IMR-90 (cell line): ENCODE measurements at regions not wholly inside any gene's neighbourhood (a gene's known extent, or its start where the extent isn't known, plus 50 kb on each side); places are given as distances from the start of the nearest gene placed in this dataset.

Experiments used
- ATAC-seq: fragments of 200-7000 bp; cut with Tn5 transposase; 2 replicates; pipeline ENCODE4 v1.9.1; 2020; ENCODE audit warnings: low read depth, mild to moderate bottlenecking, moderate library complexity
- BruUV-seq: library from RNA; stranded (reverse); fragments of 400-500 nt; replicated peaks from 2 replicates; lab custom pipeline; 2021; lab: Mats Ljungman, UMichigan
- CTCF ChIA-PET: fragments of 300-600 bp; formaldehyde crosslinking; extraction: SDS; loops from one replicate; lab custom pipeline; 2021; ENCODE audit warnings: antibody characterized with exemption; lab: Yijun Ruan, JAX
- POLR2A ChIA-PET: fragments of 300-600 bp; sonication (Branson Sonifier 250); formaldehyde crosslinking; loops from one replicate; lab custom pipeline; 2022; ENCODE audit warnings: antibody characterized with exemption; ENCODE audit not compliant: unreplicated experiment; lab: Charles Lee
- DNase-seq: peaks from one replicate; pipeline ENCODE4 v3.0.0; 2013
- H2AFZ ChIP-seq: replicated peaks from 2 replicates; pipeline ENCODE3; 2013; ENCODE audit warnings: low read length, mild to moderate bottlenecking; ENCODE audit not compliant: poor library complexity
- H2AK5ac ChIP-seq: 2 replicates; pipeline ENCODE4 v1.6.1; 2013; ENCODE audit warnings: low read depth, low read length, inconsistent platforms
- H2AK9ac ChIP-seq: replicated peaks from 2 replicates; pipeline ENCODE3; 2013; ENCODE audit warnings: mild to moderate bottlenecking, low read depth, low read length, moderate library complexity; ENCODE audit not compliant: poor library complexity
- H2BK120ac ChIP-seq: 2 replicates; pipeline ENCODE4 v1.6.1; 2013; ENCODE audit warnings: low read depth, low read length, inconsistent platforms
- H2BK15ac ChIP-seq: 3 replicates; pipeline ENCODE4 v1.6.1; 2013; ENCODE audit warnings: low read depth, low read length, inconsistent platforms
- H2BK20ac ChIP-seq: 2 replicates; pipeline ENCODE4 v1.6.1; 2013; ENCODE audit warnings: low read depth, mild to moderate bottlenecking, inconsistent platforms, low read length, moderate library complexity
- H2BK5ac ChIP-seq: 2 replicates; pipeline ENCODE4 v1.6.1; 2013; ENCODE audit warnings: mild to moderate bottlenecking, low read depth, low read length, inconsistent platforms; ENCODE audit not compliant: poor library complexity, severe bottlenecking
- H3K14ac ChIP-seq: replicated peaks from 2 replicates; pipeline ENCODE4 v1.6.1; 2013; ENCODE audit warnings: low read depth, low read length, inconsistent platforms
- H3K18ac ChIP-seq: 2 replicates; pipeline ENCODE4 v1.6.1; 2013; ENCODE audit warnings: low read depth, low read length, control low read depth
- H3K23ac ChIP-seq: 2 replicates; pipeline ENCODE4 v1.6.1; 2013; ENCODE audit warnings: low read depth, low read length, inconsistent platforms
- H3K27ac ChIP-seq: 2 replicates; pipeline ENCODE4 v1.5.1; 2013; ENCODE audit warnings: mild to moderate bottlenecking, control low read depth, low read length; ENCODE audit not compliant: insufficient read depth
- H3K27me3 ChIP-seq: 2 replicates; pipeline ENCODE4 v1.6.1; 2013; ENCODE audit warnings: low read length; ENCODE audit not compliant: control insufficient read depth, insufficient read depth
- H3K36me3 ChIP-seq: 2 replicates; pipeline ENCODE4 v1.6.1; 2013; ENCODE audit warnings: low read length, mixed read lengths; ENCODE audit not compliant: control insufficient read depth, insufficient read depth
- H3K4ac ChIP-seq: 2 replicates; pipeline ENCODE4 v1.6.1; 2013; ENCODE audit warnings: low read depth, low read length, inconsistent platforms
- H3K4me1 ChIP-seq: 2 replicates; pipeline ENCODE4 v1.6.1; 2013; ENCODE audit warnings: low read length, mixed read lengths; ENCODE audit not compliant: control insufficient read depth, insufficient read depth
- H3K4me2 ChIP-seq: 2 replicates; pipeline ENCODE4 v1.6.1; 2013; ENCODE audit warnings: low read depth, mild to moderate bottlenecking, control low read depth, low read length, moderate library complexity
- H3K4me3 ChIP-seq: 2 replicates; pipeline ENCODE4 v1.5.1; 2013; ENCODE audit warnings: low read depth, mild to moderate bottlenecking, control low read depth, low read length, moderate library complexity; ENCODE audit not compliant: insufficient read depth
- H3K56ac ChIP-seq: 2 replicates; pipeline ENCODE4 v1.6.1; 2013; ENCODE audit warnings: low read length, inconsistent platforms; ENCODE audit not compliant: insufficient read depth; ENCODE audit errors: extremely low read depth
- H3K79me1 ChIP-seq, 2 experiments: 2 replicates each; pipeline ENCODE4 v1.6.1; 2013; ENCODE audit warnings: low read length in 2 of 2, inconsistent platforms in 1 of 2, low read depth in 1 of 2
- H3K9ac ChIP-seq: 2 replicates; pipeline ENCODE4 v1.6.1; 2013; ENCODE audit warnings: low read depth, low read length, control low read depth
- H3K9me1 ChIP-seq: 2 replicates; pipeline ENCODE4 v1.6.1; 2013; ENCODE audit warnings: low read length, inconsistent platforms; ENCODE audit not compliant: insufficient read depth
- H3K9me3 ChIP-seq: 2 replicates; pipeline ENCODE4 v1.6.1; 2013; ENCODE audit warnings: low read length; ENCODE audit not compliant: control insufficient read depth, insufficient read depth
- H4K20me1 ChIP-seq: 2 replicates; pipeline ENCODE4 v1.6.1; 2013; ENCODE audit warnings: low read length, inconsistent platforms; ENCODE audit not compliant: insufficient read depth
- H4K5ac ChIP-seq: 2 replicates; pipeline ENCODE4 v1.6.1; 2013; ENCODE audit warnings: mild to moderate bottlenecking, low read depth, low read length, control low read depth
- H4K8ac ChIP-seq, 2 experiments: 2 replicates each; pipeline ENCODE4 v1.6.1; 2013; ENCODE audit warnings: low read depth in 2 of 2, low read length in 2 of 2, control low read depth in 1 of 2, inconsistent platforms in 1 of 2
- H4K91ac ChIP-seq: 2 replicates; pipeline ENCODE4 v1.6.1; 2013; ENCODE audit warnings: low read depth, low read length, inconsistent platforms; ENCODE audit not compliant: insufficient read depth
- CHD1 ChIP-seq: IDR thresholded peaks from 2 replicates; pipeline ENCODE4 v1.6.1; 2012; ENCODE audit warnings: low read depth, low read length, improper control_type of control experiment
- MAZ ChIP-seq: IDR thresholded peaks from 2 replicates; pipeline ENCODE4 v1.6.1; 2012; ENCODE audit warnings: low read depth, mild to moderate bottlenecking, low read length, improper control_type of control experiment, moderate library complexity, borderline replicate concordance
- MXI1 ChIP-seq: IDR thresholded peaks from 2 replicates; pipeline ENCODE4 v1.6.1; 2012; ENCODE audit warnings: low read depth, mild to moderate bottlenecking, low read length, moderate library complexity, borderline replicate concordance
- NFE2L2 ChIP-seq: fragments of 150-350 bp; IDR thresholded peaks from 2 replicates; pipeline ENCODE4 v1.6.1; 2016; ENCODE audit warnings: low read depth, mild to moderate bottlenecking, low read length
- POLR2A ChIP-seq: IDR thresholded peaks from 2 replicates; pipeline ENCODE4 v1.6.1; 2012; ENCODE audit warnings: mild to moderate bottlenecking, low read depth, low read length
- RAD21 ChIP-seq: IDR thresholded peaks from 2 replicates; pipeline ENCODE4 v1.6.1; 2012; ENCODE audit warnings: low read length, improper control_type of control experiment
- SMC3 ChIP-seq: fragments of 150-350 bp; IDR thresholded peaks from 2 replicates; pipeline ENCODE4 v1.6.1; 2016; ENCODE audit warnings: low read depth, mild to moderate bottlenecking, antibody characterized with exemption, low read length, moderate library complexity
- WGBS, 2 experiments: methylation state at CpG; one replicate each; pipeline versions ENCODE4 v1.1.5 to v1.1.7; 2013; ENCODE audit warnings: missing lambda C conversion rate in 2 of 2; ENCODE audit not compliant: insufficient read length in 1 of 2; ENCODE audit errors: extremely low coverage in 2 of 2; 5-methylcytosine and 5-hydroxymethylcytosine counted together
- dilution Hi-C: fragments of 300-500 bp; cut with HindIII; formaldehyde crosslinking; loops from one replicate; pipeline ENCODE4 v1.14.3; 2018; ENCODE audit warnings: low sequenced_read_pairs; ENCODE audit not compliant: unreplicated experiment
- in situ Hi-C: fragments of 300-500 bp; cut with MboI; formaldehyde crosslinking; loops from 3 replicates; pipeline ENCODE4 v1.14.3; 2019; ENCODE audit warnings: low sequenced_read_pairs, inconsistent platforms, mixed read lengths
- intact Hi-C: fragments of 100-400 bp; cut with micrococcal nuclease; formaldehyde crosslinking; loops from 2 replicates; pipeline ENCODE4 v1.10.0; 2022
- TF ChIP-seq, protein P1 (sequence below): fragments of 150-350 bp; IDR thresholded peaks from 2 replicates; pipeline ENCODE4 v1.6.1; 2017; ENCODE audit warnings: mild to moderate bottlenecking, antibody characterized with exemption, low read length, low read depth
- TF ChIP-seq, protein P2 (sequence below): fragments of 150-350 bp; IDR thresholded peaks from 2 replicates; pipeline ENCODE4 v1.6.1; 2016; ENCODE audit warnings: low read depth, mild to moderate bottlenecking, low read length, moderate library complexity, borderline replicate concordance

DNA sequence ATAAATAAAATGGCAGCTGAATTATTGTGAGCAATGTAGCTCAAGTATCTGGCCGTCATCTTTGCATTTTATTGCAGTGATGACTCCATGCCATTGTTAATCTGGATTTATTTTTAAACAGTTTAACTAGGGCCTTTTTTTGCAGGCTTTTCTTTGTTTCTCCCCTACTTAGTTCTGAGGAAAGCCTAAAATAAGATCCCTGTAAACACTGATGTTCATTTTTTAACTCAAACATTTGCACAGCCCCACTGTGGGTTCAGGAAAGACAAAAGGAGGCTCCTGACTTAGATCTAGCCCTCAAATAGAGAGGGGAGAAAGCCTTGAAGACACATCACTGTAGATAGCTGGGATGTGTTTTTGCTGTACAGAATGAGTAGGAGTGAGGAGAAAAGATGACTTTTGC, 69.2 kb downstream of the PLEKHG1 start:
- DNase-seq = no peak
- TF ChIP-seq CHD1 (no peak), MXI1 (no peak), MAZ (no peak), RAD21 (no peak), SMC3 (no peak), POLR2A (no peak), NFE2L2 (no peak)
- TF ChIP-seq, protein P1, sequence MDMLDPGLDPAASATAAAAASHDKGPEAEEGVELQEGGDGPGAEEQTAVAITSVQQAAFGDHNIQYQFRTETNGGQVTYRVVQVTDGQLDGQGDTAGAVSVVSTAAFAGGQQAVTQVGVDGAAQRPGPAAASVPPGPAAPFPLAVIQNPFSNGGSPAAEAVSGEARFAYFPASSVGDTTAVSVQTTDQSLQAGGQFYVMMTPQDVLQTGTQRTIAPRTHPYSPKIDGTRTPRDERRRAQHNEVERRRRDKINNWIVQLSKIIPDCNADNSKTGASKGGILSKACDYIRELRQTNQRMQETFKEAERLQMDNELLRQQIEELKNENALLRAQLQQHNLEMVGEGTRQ = no peak
- TF ChIP-seq, protein P2, sequence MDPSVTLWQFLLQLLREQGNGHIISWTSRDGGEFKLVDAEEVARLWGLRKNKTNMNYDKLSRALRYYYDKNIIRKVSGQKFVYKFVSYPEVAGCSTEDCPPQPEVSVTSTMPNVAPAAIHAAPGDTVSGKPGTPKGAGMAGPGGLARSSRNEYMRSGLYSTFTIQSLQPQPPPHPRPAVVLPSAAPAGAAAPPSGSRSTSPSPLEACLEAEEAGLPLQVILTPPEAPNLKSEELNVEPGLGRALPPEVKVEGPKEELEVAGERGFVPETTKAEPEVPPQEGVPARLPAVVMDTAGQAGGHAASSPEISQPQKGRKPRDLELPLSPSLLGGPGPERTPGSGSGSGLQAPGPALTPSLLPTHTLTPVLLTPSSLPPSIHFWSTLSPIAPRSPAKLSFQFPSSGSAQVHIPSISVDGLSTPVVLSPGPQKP = no peak
- no peak overlapping the region for H3K4me2 ChIP-seq

More for the DNA sequence above, 69.2 kb downstream of the PLEKHG1 start:
- Histone ChIP-seq H4K20me1 (no peaks in the 10 kb centered on the region), H3K4me3 (no peak overlapping the region), H3K56ac (no peak overlapping the region), H3K36me3 (no peaks in the 10 kb centered on the region), H2AFZ (no peak overlapping the region), H2AK5ac (no peak overlapping the region), H2BK120ac (no peak overlapping the region), H3K23ac (no peak overlapping the region), H3K27ac (no peak overlapping the region), H3K14ac (no peak overlapping the region), H4K8ac (no peak overlapping the region), H3K79me1 (no peaks in the 10 kb centered on the region), H2BK15ac (no peak overlapping the region), H2BK20ac (no peak overlapping the region), H3K27me3 (no peaks in the 10 kb centered on the region), H4K5ac (no peak overlapping the region), H3K4me1 (peaks cover 2% of the 10 kb centered on the region; the same call in 1 of the 2 replicates), H3K9me3 (no peaks in the 10 kb centered on the region), H3K9me1 (no peaks in the 10 kb centered on the region), H4K91ac (no peak overlapping the region), H2BK5ac (no peak overlapping the region), H3K18ac (no peak overlapping the region), H3K4ac (no peak overlapping the region), H2AK9ac (no peak overlapping the region), H3K9ac (no peak overlapping the region)
- no peak; the same call in 1 of the 2 replicates for ATAC-seq
- WGBS, 2 experiments = no CpG with 5 or more reads among the region's 1 CpG
- dilution Hi-C loops (no loop called here), intact Hi-C loops (no loop called here), in situ Hi-C loops (no loop called here)
- ChIA-PET CTCF (interaction anchor here (0.6 kb wide), 1 partner anchor 19 kb away, joined by 3 read pairs; no protein-coding TSS in a partner anchor), POLR2A (no interaction called here)
- BruUV-seq = no TSS peak
